Cardiac septum (tissue), 1 donor: ENCODE measurements at regions not wholly inside any gene's neighbourhood (a gene's known extent, or its start where the extent isn't known, plus 50 kb on each side); places are given as distances from the start of the nearest gene placed in this dataset.

Experiments used
- DNase-seq: peaks from one replicate; pipeline ENCODE4 v3.0.0-alpha.2; 2020; ENCODE audit warnings: low spot score
- intact Hi-C: fragments of 100-400 bp; cut with DNase I; formaldehyde crosslinking; loops from one replicate; pipeline ENCODE4 v1.14.0; 2022
- donor health status: DM: no; HTN: no; CAD: no.

GRCh38 chr10:58967551-58968388, 208.7 kb upstream of the PHYHIPL start:
- no peak for DNase-seq
- intact Hi-C loops, result no loop called here

- DNase-seq, result no peak
- intact Hi-C loops, result no loop called here
These were observed 208.1 kb upstream of the PHYHIPL start for GRCh38 chr10:58968389-58968755.

- DNase-seq, result no peak
- intact Hi-C loops, result no loop called here
These were observed 206.9 kb upstream of the PHYHIPL start for GRCh38 chr10:58969576-58969975.

GRCh38 chr10:58970160-58970915, 206.1 kb upstream of the PHYHIPL start:
- DNase-seq, result no peak
- intact Hi-C loops, result no loop called here

GRCh38 chr10:58971211-58971610, 205.2 kb upstream of the PHYHIPL start:
- intact Hi-C loops, result no loop called here
- DNase-seq, result no peak

- no peak for DNase-seq
- intact Hi-C loops, result no loop called here
These were observed 204.5 kb upstream of the PHYHIPL start for GRCh38 chr10:58971796-58972491.

GRCh38 chr10:58972576-58973234, 203.7 kb upstream of the PHYHIPL start:
- intact Hi-C loops, result no loop called here
- DNase-seq, result no peak

GRCh38 chr10:58973235-58973595, 203.2 kb upstream of the PHYHIPL start:
- DNase-seq, result no peak
- intact Hi-C loops, result no loop called here

GRCh38 chr10:58976254-58976653, 200.2 kb upstream of the PHYHIPL start:
- DNase-seq, result no peak
- intact Hi-C loops, result no loop called here

- intact Hi-C loops, result no loop called here
- no peak for DNase-seq
These were observed 196.7 kb upstream of the PHYHIPL start for GRCh38 chr10:58979711-58980110.

GRCh38 chr10:58980826-58981415, 195.5 kb upstream of the PHYHIPL start:
- intact Hi-C loops, result no loop called here
- DNase-seq, result no peak

- DNase-seq, result no peak
- intact Hi-C loops, result no loop called here
These were observed 194.6 kb upstream of the PHYHIPL start for GRCh38 chr10:58981846-58982245.

- no peak for DNase-seq
- intact Hi-C loops, result no loop called here
These were observed 193.8 kb upstream of the PHYHIPL start for GRCh38 chr10:58982470-58983239.

GRCh38 chr10:58985216-58985615, 191.2 kb upstream of the PHYHIPL start:
- intact Hi-C loops, result no loop called here
- DNase-seq, result no peak

- intact Hi-C loops, result no loop called here
- DNase-seq, result no peak
These were observed 186.9 kb upstream of the PHYHIPL start for GRCh38 chr10:58989486-58990039.

- intact Hi-C loops, result no loop called here
- DNase-seq, result no peak
These were observed 185.8 kb upstream of the PHYHIPL start for GRCh38 chr10:58990693-58991092.

- intact Hi-C loops, result no loop called here
- no peak for DNase-seq
These were observed 184.6 kb upstream of the PHYHIPL start for GRCh38 chr10:58991856-58992255.

- DNase-seq, result no peak
- intact Hi-C loops, result no loop called here
These were observed 183.5 kb upstream of the PHYHIPL start for GRCh38 chr10:58992830-58993460.
